Esophagus squamous epithelium (tissue), 4 donors: ENCODE measurements at regions not wholly inside any gene's neighbourhood (a gene's known extent, or its start where the extent isn't known, plus 50 kb on each side); places are given as distances from the start of the nearest gene placed in this dataset.

Experiments used
- CTCF ChIP-seq, 6 experiments: fragments of 450-650 bp in 4 of 6; fragments of 200-600 bp in 2 of 6; sonication (generic) in 2 of 6; IDR thresholded peaks; one replicate each; pipeline ENCODE4 v1.5.1; 2016 to 2019; ENCODE audit warnings: antibody characterized with exemption in 6 of 6, mild to moderate bottlenecking in 4 of 6, moderate library complexity in 4 of 6
- POLR2A ChIP-seq, 4 donors: fragments of 450-650 bp; IDR thresholded peaks; one replicate each; pipeline ENCODE4 v1.6.1; 2017; ENCODE audit warnings: antibody characterized with exemption in 4 of 4, mild to moderate bottlenecking in 4 of 4, moderate library complexity in 3 of 4

- TF ChIP-seq POLR2A (IDR thresholded peaks at IDR 0.05) (no peak), CTCF (IDR thresholded peaks at IDR 0.05) (no peak)
Measured at GRCh38 chr10:3980144-3980543, 195.1 kb upstream of the KLF6 start.
